Upper lobe of right lung (tissue), 1 donor: ENCODE measurements at regions not wholly inside any gene's neighbourhood (a gene's known extent, or its start where the extent isn't known, plus 50 kb on each side); places are given as distances from the start of the nearest gene placed in this dataset.
A peak's percentile ranks its signal among the peaks of the same experiment; 100 is the strongest.

Experiments used
- ATAC-seq: fragments of 200-7000 bp; cut with Tn5 transposase; one replicate; pipeline ENCODE4 v1.9.1; 2020; ENCODE audit warnings: mild to moderate bottlenecking, moderate library complexity
- DNase-seq: peaks from one replicate; pipeline ENCODE4 v3.0.0-alpha.2; 2020
- H3K27ac ChIP-seq: fragments of 200-600 bp; one replicate; pipeline ENCODE4 v1.8.0; 2022
- H3K27me3 ChIP-seq: fragments of 200-600 bp; one replicate; pipeline ENCODE4 v1.8.0; 2022; ENCODE audit warnings: mild to moderate bottlenecking
- H3K36me3 ChIP-seq: fragments of 200-600 bp; one replicate; pipeline ENCODE4 v1.8.0; 2022
- H3K4me1 ChIP-seq: fragments of 200-600 bp; one replicate; pipeline ENCODE4 v1.8.0; 2022
- H3K4me3 ChIP-seq: fragments of 200-600 bp; one replicate; pipeline ENCODE4 v1.8.0; 2022; ENCODE audit warnings: mild to moderate bottlenecking
- H3K9me3 ChIP-seq: fragments of 200-600 bp; one replicate; pipeline ENCODE4 v1.8.0; 2022
- CTCF ChIP-seq: fragments of 200-600 bp; IDR thresholded peaks from one replicate; pipeline ENCODE4 v1.8.0; 2022; ENCODE audit warnings: antibody characterized with exemption
- intact Hi-C: fragments of 100-400 bp; cut with DNase I; formaldehyde crosslinking; loops from one replicate; pipeline ENCODE4 v1.11.0; 2022
- donor health status: DM: no; HTN: yes; CAD: no; lungs with severe emphysema.

- TF ChIP-seq CTCF, result no peak
- intact Hi-C loops, result no loop called here
- H3K4me3 ChIP-seq, result no peak overlapping the region
- no peaks in the 10 kb centered on the region for H3K27me3 ChIP-seq
- H3K36me3 ChIP-seq, result no peaks in the 10 kb centered on the region
- H3K9me3 ChIP-seq, result no peaks in the 10 kb centered on the region
- DNase-seq (no peak), ATAC-seq (no peak)
- H3K4me1 ChIP-seq, result no peaks in the 10 kb centered on the region
- no peak overlapping the region for H3K27ac ChIP-seq
Measured at GRCh38 chr4:116486401-116486800, 599.0 kb downstream of the TRAM1L1 start.

GRCh38 chr4:116480546-116480945 lies 604.8 kb downstream of the TRAM1L1 start:
- H3K4me1 ChIP-seq, result no peaks in the 10 kb centered on the region

GRCh38 chr4:116478343-116478742 lies 607.0 kb downstream of the TRAM1L1 start:
- Histone ChIP-seq H3K27ac (no peak overlapping the region), H3K4me1 (no peaks in the 10 kb centered on the region), H3K4me3 (no peak overlapping the region), H3K27me3 (no peaks in the 10 kb centered on the region), H3K36me3 (no peaks in the 10 kb centered on the region), H3K9me3 (no peaks in the 10 kb centered on the region)
- TF ChIP-seq CTCF, result no peak
- DNase-seq (no peak), ATAC-seq (peak; percentile 19)
- intact Hi-C loops, result no loop called here

More at GRCh38 chr4:116480546-116480945, 604.8 kb downstream of the TRAM1L1 start:
- intact Hi-C loops, result no loop called here
- Histone ChIP-seq H3K27ac (no peak overlapping the region), H3K36me3 (no peaks in the 10 kb centered on the region), H3K27me3 (no peaks in the 10 kb centered on the region), H3K4me3 (no peak overlapping the region), H3K9me3 (no peaks in the 10 kb centered on the region)
- DNase-seq (no peak), ATAC-seq (no peak)
- no peak for TF ChIP-seq CTCF

- H3K9me3 ChIP-seq, result no peaks in the 10 kb centered on the region
- H3K4me1 ChIP-seq, result no peaks in the 10 kb centered on the region
- H3K27ac ChIP-seq, result no peak overlapping the region
- ATAC-seq (no peak), DNase-seq (no peak)
- no peak overlapping the region for H3K4me3 ChIP-seq
- H3K36me3 ChIP-seq, result no peaks in the 10 kb centered on the region
- H3K27me3 ChIP-seq, result no peaks in the 10 kb centered on the region
- TF ChIP-seq CTCF, result no peak
- intact Hi-C loops, result no loop called here
Measured at GRCh38 chr4:116469582-116469981, 615.8 kb downstream of the TRAM1L1 start.

GRCh38 chr4:116453127-116453526 lies 632.2 kb downstream of the TRAM1L1 start:
- intact Hi-C loops, result no loop called here
- no peak for TF ChIP-seq CTCF
- Histone ChIP-seq H3K36me3 (no peaks in the 10 kb centered on the region), H3K4me1 (no peaks in the 10 kb centered on the region), H3K27ac (no peak overlapping the region), H3K9me3 (no peaks in the 10 kb centered on the region), H3K4me3 (no peak overlapping the region), H3K27me3 (no peaks in the 10 kb centered on the region)
- peak; percentile 48 for DNase-seq
- no peak for ATAC-seq

- no peak overlapping the region for H3K4me3 ChIP-seq
- H3K4me1 ChIP-seq, result no peaks in the 10 kb centered on the region
- intact Hi-C loops, result no loop called here
- H3K27ac ChIP-seq, result no peak overlapping the region
- ATAC-seq (no peak), DNase-seq (no peak)
- no peak for TF ChIP-seq CTCF
- H3K9me3 ChIP-seq, result no peaks in the 10 kb centered on the region
- no peaks in the 10 kb centered on the region for H3K36me3 ChIP-seq
- H3K27me3 ChIP-seq, result no peaks in the 10 kb centered on the region
Measured at GRCh38 chr4:116449764-116450163, 635.6 kb downstream of the TRAM1L1 start.
